Right lobe of liver (tissue), 6 donors: ENCODE measurements at regions not wholly inside any gene's neighbourhood (a gene's known extent, or its start where the extent isn't known, plus 50 kb on each side); places are given as distances from the start of the nearest gene placed in this dataset.
A peak's percentile ranks its signal among the peaks of the same experiment; 100 is the strongest.

Experiments
- ATAC-seq, 4 donors: fragments of 200-7000 bp; cut with Tn5 transposase; one replicate each; pipeline ENCODE4 v1.9.1; 2020; ENCODE audit warnings: mild to moderate bottlenecking in 4 of 4, moderate library complexity in 4 of 4
- DNase-seq, 3 donors: peaks; one replicate each; pipeline ENCODE4 v3.0.0-alpha.2; 2020
- H3K27ac ChIP-seq, 3 donors: fragments of 200-600 bp; one replicate each; pipeline ENCODE4 v1.8.0; 2022
- H3K27me3 ChIP-seq, 2 donors: fragments of 200-600 bp; one replicate each; pipeline ENCODE4 v1.8.0; 2022
- H3K36me3 ChIP-seq, 4 donors: fragments of 200-600 bp; sonication (generic) in 1 of 4; one replicate each; pipeline versions ENCODE4 v1.5.1 to v1.8.0; 2017 to 2022; ENCODE audit warnings: control low read depth in 1 of 4
- H3K4me1 ChIP-seq, 4 donors: fragments of 200-600 bp; sonication (generic) in 1 of 4; one replicate each; pipeline versions ENCODE4 v1.5.1 to v1.8.0; 2017 to 2022; ENCODE audit warnings: control low read depth in 1 of 4
- H3K4me3 ChIP-seq, 3 donors: fragments of 200-600 bp; one replicate each; pipeline ENCODE4 v1.8.0; 2022
- H3K9me3 ChIP-seq, 4 donors: fragments of 200-600 bp; sonication (generic) in 1 of 4; one replicate each; pipeline versions ENCODE4 v1.5.1 to v1.8.0; 2017 to 2022; ENCODE audit warnings: control low read depth in 1 of 4
- POLR2A ChIP-seq: fragments of 450-650 bp; IDR thresholded peaks from one replicate; pipeline ENCODE4 v1.6.1; 2017; ENCODE audit warnings: antibody characterized with exemption, mild to moderate bottlenecking
- WGBS: methylation state at CpG from one replicate; pipeline ENCODE4 v1.1.6; 2018; ENCODE audit warnings: low coverage, low lambda C conversion rate; ENCODE audit not compliant: insufficient coverage; ENCODE audit errors: missing lambda C conversion rate; 5-methylcytosine and 5-hydroxymethylcytosine counted together
- intact Hi-C, 2 donors: fragments of 100-400 bp; cut with DNase I; formaldehyde crosslinking; loops; one replicate each; pipeline versions ENCODE4 v1.11.2 to v1.14.1; 2022
- TF ChIP-seq, protein P1 (sequence below), 4 donors: fragments of 200-600 bp in 3 of 4; fragments of 450-650 bp in 1 of 4; IDR thresholded peaks; one replicate each; pipeline versions ENCODE4 v1.5.1 to v1.8.0; 2016 to 2022; ENCODE audit warnings: antibody characterized with exemption in 4 of 4, mild to moderate bottlenecking in 2 of 4
- donor health status: DM: no; HTN: yes; CAD: no.
- donor health status: DM: no; HTN: no; CAD: no.
- donor health status: DM: no; HTN: no; CAD: no.
- donor health status: DM: no; HTN: yes; CAD: no.
- donor health status: DM: no; HTN: yes; CAD: no.

DNA sequence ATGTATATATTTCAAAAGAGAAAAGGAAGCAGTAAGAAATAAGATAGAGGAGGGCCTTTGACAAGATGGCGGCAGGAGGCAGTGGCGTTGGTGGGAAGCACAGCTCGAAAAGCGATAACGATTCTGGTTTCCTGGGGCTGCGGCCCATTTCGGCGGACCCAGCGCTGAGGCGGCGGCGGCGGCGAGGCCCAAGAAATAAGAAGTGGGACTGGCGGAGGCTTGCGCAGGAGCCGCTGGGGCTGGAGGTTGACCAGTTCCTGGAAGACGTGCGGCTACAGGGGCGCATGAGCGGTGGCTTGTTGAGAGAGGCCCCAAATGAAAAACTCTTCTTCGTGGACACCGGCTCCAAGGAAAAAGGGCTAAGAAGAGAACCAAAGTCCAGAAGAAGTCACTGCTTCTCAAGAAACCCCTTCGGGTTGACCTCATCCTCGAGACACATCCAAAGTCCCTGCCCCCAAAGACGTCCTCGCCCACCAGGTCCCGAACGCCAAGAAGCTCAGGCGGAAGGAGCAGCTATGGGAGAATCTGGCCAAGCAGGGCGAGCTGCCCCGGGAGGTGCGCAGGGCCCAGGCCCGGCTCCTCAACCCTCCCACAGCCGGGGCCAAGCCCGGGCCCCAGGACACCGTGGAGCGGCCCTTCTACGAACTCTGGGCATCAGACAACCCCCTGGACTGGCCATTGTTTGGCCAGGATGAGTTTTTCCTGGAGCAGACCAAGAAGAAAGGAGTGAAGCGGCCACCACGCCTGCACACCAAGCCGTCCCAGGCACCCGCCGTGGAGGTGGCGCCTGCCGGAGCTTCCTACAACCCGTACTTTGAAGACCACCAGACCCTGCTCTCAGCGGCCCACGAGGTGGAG is 624.3 kb downstream of the MCTP2 start:
- intact Hi-C loops: no loop called here
- no peak overlapping the region for H3K4me3 ChIP-seq
- ATAC-seq (peak in 1 of 4 donors; percentile 28), DNase-seq (no peak)
- H3K9me3 ChIP-seq: no peaks in the 10 kb centered on the region
- no peaks in the 10 kb centered on the region for H3K36me3 ChIP-seq
- WGBS: 81% methylated on average over 19 of the region's 49 CpGs
- TF ChIP-seq POLR2A: no peak
- TF ChIP-seq, protein P1, sequence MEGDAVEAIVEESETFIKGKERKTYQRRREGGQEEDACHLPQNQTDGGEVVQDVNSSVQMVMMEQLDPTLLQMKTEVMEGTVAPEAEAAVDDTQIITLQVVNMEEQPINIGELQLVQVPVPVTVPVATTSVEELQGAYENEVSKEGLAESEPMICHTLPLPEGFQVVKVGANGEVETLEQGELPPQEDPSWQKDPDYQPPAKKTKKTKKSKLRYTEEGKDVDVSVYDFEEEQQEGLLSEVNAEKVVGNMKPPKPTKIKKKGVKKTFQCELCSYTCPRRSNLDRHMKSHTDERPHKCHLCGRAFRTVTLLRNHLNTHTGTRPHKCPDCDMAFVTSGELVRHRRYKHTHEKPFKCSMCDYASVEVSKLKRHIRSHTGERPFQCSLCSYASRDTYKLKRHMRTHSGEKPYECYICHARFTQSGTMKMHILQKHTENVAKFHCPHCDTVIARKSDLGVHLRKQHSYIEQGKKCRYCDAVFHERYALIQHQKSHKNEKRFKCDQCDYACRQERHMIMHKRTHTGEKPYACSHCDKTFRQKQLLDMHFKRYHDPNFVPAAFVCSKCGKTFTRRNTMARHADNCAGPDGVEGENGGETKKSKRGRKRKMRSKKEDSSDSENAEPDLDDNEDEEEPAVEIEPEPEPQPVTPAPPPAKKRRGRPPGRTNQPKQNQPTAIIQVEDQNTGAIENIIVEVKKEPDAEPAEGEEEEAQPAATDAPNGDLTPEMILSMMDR (IDR thresholded peaks at IDR 0.05): no peak
- no peaks in the 10 kb centered on the region for H3K27me3 ChIP-seq
- H3K4me1 ChIP-seq: no peaks in the 10 kb centered on the region
- H3K27ac ChIP-seq: no peak overlapping the region

DNA sequence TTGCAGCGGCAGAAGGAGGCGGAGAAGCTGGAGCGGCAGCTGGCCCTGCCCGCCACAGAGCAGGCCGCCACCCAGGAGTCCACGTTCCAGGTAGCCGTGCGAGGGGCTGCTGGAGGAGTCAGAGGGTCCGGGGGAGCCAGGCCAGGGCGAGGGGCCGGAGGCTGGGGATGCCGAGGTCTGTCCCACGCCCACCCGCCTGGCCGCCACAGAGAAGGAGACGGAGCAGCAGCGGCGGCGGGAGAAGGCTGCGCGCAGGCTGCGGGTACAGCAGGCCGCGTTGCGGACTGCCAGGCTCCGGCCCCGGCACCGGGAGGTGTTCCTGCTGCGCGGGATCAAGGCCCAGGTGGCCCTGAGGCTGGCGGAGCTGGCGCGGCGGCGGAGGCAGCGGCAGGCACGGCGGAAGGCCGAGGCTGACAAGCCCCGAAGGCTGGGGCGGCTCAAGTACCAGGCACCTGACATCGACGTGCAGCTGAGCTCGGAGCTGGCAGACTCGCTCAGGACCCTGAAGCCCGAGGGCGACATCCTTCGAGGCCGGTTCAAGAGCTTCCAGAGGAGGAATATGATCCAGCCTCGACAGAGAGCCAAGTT is 625.0 kb downstream of the MCTP2 start:
- Histone ChIP-seq H3K27me3 (no peaks in the 10 kb centered on the region), H3K36me3 (no peaks in the 10 kb centered on the region), H3K9me3 (no peaks in the 10 kb centered on the region), H3K4me1 (no peaks in the 10 kb centered on the region), H3K27ac (no peak overlapping the region), H3K4me3 (no peak overlapping the region)
- DNase-seq (no peak), ATAC-seq (peak in 1 of 4 donors; percentile 42)
- TF ChIP-seq, protein P1 (IDR thresholded peaks at IDR 0.05): no peak
- no peak for TF ChIP-seq POLR2A
- WGBS: 82% methylated on average over 11 of the region's 50 CpGs
- intact Hi-C loops: no loop called here

DNA sequence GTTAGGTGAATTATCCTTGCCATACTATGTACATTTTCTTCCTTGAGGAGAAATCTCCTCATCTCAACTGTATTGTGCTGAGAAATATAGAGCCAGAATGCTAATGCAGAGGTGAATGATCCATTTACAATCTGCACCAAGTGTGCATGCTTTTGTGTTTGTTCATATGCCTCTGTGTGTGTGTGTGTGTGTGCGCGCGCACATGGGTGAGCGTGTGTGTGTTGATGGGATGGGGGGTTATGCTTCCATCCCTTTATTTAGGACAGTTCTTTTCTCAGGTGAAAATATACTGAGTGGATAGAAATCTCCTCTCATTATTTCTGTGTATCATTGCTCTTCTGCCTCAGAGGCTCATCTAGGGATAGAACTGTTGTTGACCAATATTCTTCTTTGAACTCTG is 626.1 kb downstream of the MCTP2 start:
- ATAC-seq (no peak), DNase-seq (no peak)
- no peak for TF ChIP-seq POLR2A
- TF ChIP-seq, protein P1 (IDR thresholded peaks at IDR 0.05): no peak
- Histone ChIP-seq H3K9me3 (no peaks in the 10 kb centered on the region), H3K27me3 (no peaks in the 10 kb centered on the region), H3K27ac (no peak overlapping the region), H3K36me3 (no peaks in the 10 kb centered on the region), H3K4me3 (no peak overlapping the region), H3K4me1 (no peaks in the 10 kb centered on the region)
- WGBS: 100% methylated on average over 4 of the region's 4 CpGs
- intact Hi-C loops: no loop called here

DNA sequence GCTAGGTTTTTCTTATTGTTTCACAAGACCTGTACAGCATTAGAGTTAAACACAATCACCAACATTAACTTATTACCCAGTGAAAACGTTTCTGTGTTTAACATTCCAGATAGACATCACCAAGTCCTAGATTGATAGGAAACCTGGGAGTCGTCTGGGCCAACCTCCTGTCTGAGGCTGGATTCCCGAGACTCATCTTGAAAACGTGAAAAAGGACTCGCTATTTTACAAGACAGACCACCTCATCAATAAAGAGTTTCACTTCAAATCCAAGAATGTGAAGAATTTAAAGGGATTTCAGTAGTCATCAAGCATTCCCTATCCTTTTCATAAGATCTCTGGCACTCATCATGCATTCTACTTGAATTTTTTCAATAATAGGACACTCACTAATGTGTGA is 626.6 kb downstream of the MCTP2 start:
- intact Hi-C loops: no loop called here
- H3K36me3 ChIP-seq: no peaks in the 10 kb centered on the region
- TF ChIP-seq, protein P1 (IDR thresholded peaks at IDR 0.05): no peak
- TF ChIP-seq POLR2A: no peak
- no peak overlapping the region for H3K4me3 ChIP-seq
- no peak overlapping the region for H3K27ac ChIP-seq
- no peaks in the 10 kb centered on the region for H3K27me3 ChIP-seq
- WGBS: 54% methylated on average over 3 of the region's 5 CpGs
- no peaks in the 10 kb centered on the region for H3K9me3 ChIP-seq
- no peaks in the 10 kb centered on the region for H3K4me1 ChIP-seq
- ATAC-seq (no peak), DNase-seq (no peak)
